H1 (cell line): ENCODE measurements at regions not wholly inside any gene's neighbourhood (a gene's known extent, or its start where the extent isn't known, plus 50 kb on each side); places are given as distances from the start of the nearest gene placed in this dataset.

Experiments
- CTCF ChIA-PET: fragments of 300-600 bp; sonication (Branson Sonifier 250); formaldehyde crosslinking; loops from one replicate; lab custom pipeline; 2021; ENCODE audit not compliant: partially characterized antibody; lab: Charles Lee
- POLR2A ChIA-PET: fragments of 300-600 bp; sonication (Branson Sonifier 250); formaldehyde crosslinking; loops from one replicate; lab custom pipeline; 2021; ENCODE audit warnings: inconsistent platforms; ENCODE audit not compliant: partially characterized antibody; lab: Charles Lee
- DNase-seq, 2 experiments: peaks; one replicate each; pipeline versions ENCODE4 v3.0.0 to v3.0.0-alpha.2; 2010 to 2022; ENCODE audit warnings: low spot score in 2 of 2, low read depth in 1 of 2, mixed read lengths in 1 of 2
- FAIRE-seq: peaks from 2 replicates; lab custom pipeline; 2011; peaks lifted over from hg19 to GRCh38; lab: Jason Lieb, UNC
- H2AFZ ChIP-seq: 2 replicates; pipeline ENCODE4 v1.8.1; 2012; ENCODE audit warnings: low read length, inconsistent platforms
- H2AK5ac ChIP-seq: 2 replicates; pipeline ENCODE4 v1.6.1; 2013; ENCODE audit warnings: low read depth, low read length
- H2BK120ac ChIP-seq: replicated peaks from 2 replicates; pipeline ENCODE3; 2013; ENCODE audit warnings: low read depth, low read length, inconsistent platforms
- H2BK12ac ChIP-seq: 2 replicates; pipeline ENCODE4 v1.6.1; 2013; ENCODE audit warnings: low read depth, low read length
- H2BK15ac ChIP-seq: 2 replicates; pipeline ENCODE4 v1.6.1; 2013; ENCODE audit warnings: low read length
- H2BK20ac ChIP-seq: 2 replicates; pipeline ENCODE4 v1.6.1; 2013; ENCODE audit warnings: low read length
- H2BK5ac ChIP-seq: 2 replicates; pipeline ENCODE4 v1.6.1; 2013; ENCODE audit warnings: low read depth, low read length
- H3K14ac ChIP-seq: 2 replicates; pipeline ENCODE4 v1.6.1; 2013; ENCODE audit warnings: inconsistent platforms; ENCODE audit not compliant: insufficient read length
- H3K18ac ChIP-seq: 2 replicates; pipeline ENCODE4 v1.6.1; 2013; ENCODE audit warnings: low read length; ENCODE audit errors: extremely low read depth
- H3K23ac ChIP-seq: 2 replicates; pipeline ENCODE4 v1.6.1; 2013; ENCODE audit warnings: inconsistent platforms; ENCODE audit not compliant: insufficient read length
- H3K23me2 ChIP-seq: 2 replicates; pipeline ENCODE4 v1.6.1; 2013; ENCODE audit warnings: low read depth, low read length
- H3K27ac ChIP-seq: 2 replicates; pipeline ENCODE4 v1.6.1; 2011; ENCODE audit warnings: low read depth, low read length, inconsistent platforms
- H3K27me3 ChIP-seq, 4 experiments: replicated peaks in 1 of 4; 1 replicate in 1 of 4; 2 replicates in 3 of 4; pipeline versions ENCODE4 v1.6.1 to v1.8.1; 2011 to 2013; ENCODE audit warnings: low read length in 3 of 4, mild to moderate bottlenecking in 3 of 4, inconsistent platforms in 2 of 4, mixed read lengths in 2 of 4, moderate library complexity in 1 of 4; ENCODE audit not compliant: control insufficient read depth in 3 of 4, insufficient read depth in 3 of 4; ENCODE audit errors: extremely low read depth in 1 of 4
- H3K36me3 ChIP-seq, 4 experiments: 2 replicates each; pipeline versions ENCODE4 v1.6.1 to v1.8.1; 2011 to 2013; ENCODE audit warnings: mild to moderate bottlenecking in 4 of 4, low read length in 3 of 4, moderate library complexity in 2 of 4, control low read depth in 1 of 4, inconsistent platforms in 1 of 4; ENCODE audit not compliant: insufficient read depth in 4 of 4, control insufficient read depth in 2 of 4
- H3K4ac ChIP-seq: replicated peaks from 2 replicates; pipeline ENCODE3; 2013; ENCODE audit warnings: low read length, low read depth, mixed read lengths, inconsistent platforms; ENCODE audit not compliant: insufficient read length
- H3K4me1 ChIP-seq, 4 experiments: replicated peaks in 1 of 4; 1 replicate in 1 of 4; 2 replicates in 3 of 4; pipeline versions ENCODE4 v1.6.1 to v1.8.1; 2011 to 2013; ENCODE audit warnings: low read length in 3 of 4, inconsistent platforms in 2 of 4, mixed read lengths in 1 of 4; ENCODE audit not compliant: insufficient read depth in 4 of 4, control insufficient read depth in 3 of 4
- H3K4me2 ChIP-seq, 2 experiments: 2 replicates each; pipeline versions ENCODE4 v1.6.1 to v1.8.1; 2011 to 2013; ENCODE audit warnings: low read depth in 2 of 2, low read length in 2 of 2, control low read depth in 1 of 2, inconsistent platforms in 1 of 2, mild to moderate bottlenecking in 1 of 2; ENCODE audit not compliant: insufficient read depth in 1 of 2
- H3K4me3 ChIP-seq, 4 experiments: fragments of 200-600, 300-600 bp in 1 of 4; sonication (generic), shearing (Covaris generic), sonication (Bioruptor Twin) in 1 of 4; 2 replicates each; pipeline versions ENCODE4 v1.5.1 to v1.8.1; 2011 to 2016; ENCODE audit warnings: low read length in 4 of 4, low read depth in 3 of 4, control low read depth in 2 of 4, inconsistent platforms in 2 of 4, mild to moderate bottlenecking in 2 of 4, mixed read lengths in 1 of 4, moderate library complexity in 1 of 4; ENCODE audit not compliant: insufficient read depth in 2 of 4; ENCODE audit errors: extremely low read depth in 1 of 4
- H3K56ac ChIP-seq: replicated peaks from 2 replicates; pipeline ENCODE3; 2013; ENCODE audit warnings: low read depth, mild to moderate bottlenecking, mixed read lengths, low read length, inconsistent platforms; ENCODE audit not compliant: insufficient read length
- H3K79me1 ChIP-seq: 2 replicates; pipeline ENCODE4 v1.6.1; 2013; ENCODE audit warnings: low read depth, low read length, control low read depth
- H3K79me2 ChIP-seq, 2 experiments: 2 replicates each; pipeline versions ENCODE4 v1.6.1 to v1.8.1; 2012 to 2013; ENCODE audit warnings: low read length in 2 of 2, mild to moderate bottlenecking in 2 of 2, inconsistent platforms in 1 of 2; ENCODE audit not compliant: insufficient read depth in 2 of 2, control insufficient read depth in 1 of 2
- H3K9ac ChIP-seq, 4 experiments: replicated peaks in 1 of 4; 1 replicate in 1 of 4; 2 replicates in 3 of 4; pipeline versions ENCODE4 v1.6.1 to v1.8.1; 2011 to 2013; ENCODE audit warnings: low read depth in 3 of 4, low read length in 3 of 4, control low read depth in 2 of 4, mild to moderate bottlenecking in 2 of 4, moderate library complexity in 2 of 4, inconsistent platforms in 1 of 4; ENCODE audit errors: extremely low read depth in 1 of 4
- H3K9me3 ChIP-seq, 2 experiments: 2 replicates each; pipeline versions ENCODE4 v1.6.1 to v1.8.1; 2012 to 2013; ENCODE audit warnings: mild to moderate bottlenecking in 2 of 2, moderate library complexity in 2 of 2, control low read depth in 1 of 2, inconsistent platforms in 1 of 2, low read depth in 1 of 2, low read length in 1 of 2, mixed read lengths in 1 of 2; ENCODE audit not compliant: insufficient read depth in 2 of 2
- H4K20me1 ChIP-seq, 2 experiments: replicated peaks in 1 of 2; 2 replicates each; pipeline versions ENCODE3 to v1.8.1; 2011 to 2013; ENCODE audit warnings: inconsistent platforms in 2 of 2, low read length in 2 of 2, mild to moderate bottlenecking in 1 of 2; ENCODE audit not compliant: insufficient read depth in 2 of 2, control insufficient read depth in 1 of 2
- H4K5ac ChIP-seq: 2 replicates; pipeline ENCODE4 v1.6.1; 2013; ENCODE audit warnings: low read length, low read depth, mixed read lengths, inconsistent platforms; ENCODE audit not compliant: insufficient read length
- H4K8ac ChIP-seq: 2 replicates; pipeline ENCODE4 v1.8.0; 2013; ENCODE audit warnings: mild to moderate bottlenecking, moderate library complexity, low read length, inconsistent platforms; ENCODE audit not compliant: insufficient read depth; ENCODE audit errors: extremely low read depth
- H4K91ac ChIP-seq: replicated peaks from 2 replicates; pipeline ENCODE3; 2013; ENCODE audit warnings: low read length, mixed read lengths, inconsistent platforms; ENCODE audit not compliant: insufficient read length
- BACH1 ChIP-seq: IDR thresholded peaks from 2 replicates; pipeline ENCODE4 v1.6.1; 2012; ENCODE audit warnings: low read length, improper control_type of control experiment
- BRCA1 ChIP-seq: IDR thresholded peaks from 2 replicates; pipeline ENCODE4 v1.6.1; 2012; ENCODE audit warnings: low read depth, low read length, improper control_type of control experiment
- CBX5 ChIP-seq: fragments of 300-800, 300-1000 bp; sonication (generic); IDR thresholded peaks from 2 replicates; pipeline ENCODE4 v1.7.1; 2016; ENCODE audit warnings: antibody characterized with exemption, low read length, low read depth
- EZH2 ChIP-seq: fragments of 200-600 bp; sonication (generic); IDR thresholded peaks from 2 replicates; pipeline ENCODE4 v1.7.1; 2012; ENCODE audit warnings: low read depth, mild to moderate bottlenecking, moderate library complexity, low read length, inconsistent platforms; ENCODE audit not compliant: severe bottlenecking
- RBBP5 ChIP-seq: IDR thresholded peaks from 2 replicates; pipeline ENCODE4 v1.7.1; 2012; ENCODE audit warnings: low read depth, mild to moderate bottlenecking, inconsistent platforms, low read length, moderate library complexity, borderline replicate concordance
- RXRA ChIP-seq: IDR thresholded peaks from 2 replicates; pipeline ENCODE4 v1.6.1; 2011; ENCODE audit warnings: low read depth, mild to moderate bottlenecking, low read length, moderate library complexity; ENCODE audit not compliant: insufficient read depth
- SAP30 ChIP-seq: fragments of 300-600 bp; sonication (generic); IDR thresholded peaks from 2 replicates; pipeline ENCODE4 v1.7.1; 2012; ENCODE audit warnings: low read length, moderate library complexity, mild to moderate bottlenecking, inconsistent platforms; ENCODE audit not compliant: insufficient read depth, insufficient replicate concordance
- SP1 ChIP-seq: IDR thresholded peaks from 2 replicates; pipeline ENCODE4 v1.6.1; 2011; ENCODE audit warnings: low read depth, low read length
- SP2 ChIP-seq: IDR thresholded peaks from 2 replicates; pipeline ENCODE4 v1.6.1; 2012; ENCODE audit warnings: mild to moderate bottlenecking, low read length, inconsistent platforms
- TAF7 ChIP-seq: optimal IDR thresholded peaks from 2 replicates; pipeline ENCODE3; 2011; ENCODE audit warnings: low read depth, mild to moderate bottlenecking, inconsistent platforms, low read length, moderate library complexity, borderline replicate concordance
- TCF12 ChIP-seq: IDR thresholded peaks from 2 replicates; pipeline ENCODE4 v1.6.1; 2011; ENCODE audit warnings: low read depth, mild to moderate bottlenecking, low read length
- YY1 ChIP-seq: IDR thresholded peaks from 2 replicates; pipeline ENCODE4 v1.6.1; 2011; ENCODE audit warnings: low read depth, mild to moderate bottlenecking, low read length
- WGBS, 2 experiments: shearing (Covaris generic) in 1 of 2; methylation state at CpG; one replicate each; pipeline versions ENCODE4 v1.1.6 to v1.1.7; 2013 to 2015; ENCODE audit warnings: low lambda C conversion rate in 2 of 2, mixed read lengths in 2 of 2, inconsistent platforms in 1 of 2, low coverage in 1 of 2, missing lambda C conversion rate in 1 of 2; ENCODE audit not compliant: insufficient replicate concordance in 2 of 2, insufficient coverage in 1 of 2, insufficient read length in 1 of 2; ENCODE audit errors: extremely low coverage in 1 of 2, missing lambda C conversion rate in 1 of 2; 5-methylcytosine and 5-hydroxymethylcytosine counted together

DNA sequence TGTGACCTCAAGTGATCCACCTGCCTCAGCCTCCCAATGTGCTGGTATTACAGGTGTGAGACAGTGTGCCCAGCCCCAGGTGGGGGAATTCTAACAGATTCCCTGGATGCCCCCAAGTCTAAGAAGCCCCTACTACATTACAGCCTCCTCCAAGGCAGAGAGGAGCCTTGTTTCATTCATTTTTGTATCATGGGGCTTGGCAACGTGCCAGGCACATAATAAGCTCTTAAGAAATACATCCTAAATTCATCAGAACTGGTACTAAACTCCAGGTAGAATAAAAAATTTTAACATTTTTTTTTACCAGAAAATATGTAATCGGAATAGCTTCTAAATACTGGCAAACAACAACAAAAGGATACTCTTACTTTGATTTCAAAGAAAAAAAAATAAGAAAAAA lies 127.1 kb downstream of the CHIC2 start:
- Histone ChIP-seq H3K56ac (no peak overlapping the region), H2BK20ac (no peak overlapping the region), H2AK5ac (no peak overlapping the region), H3K79me2 (no peaks in the 10 kb centered on the region), H3K23ac (no peak overlapping the region), H3K4me2 (no peak overlapping the region), H2BK120ac (no peak overlapping the region), H3K4me1 (no peaks in the 10 kb centered on the region), H3K79me1 (no peaks in the 10 kb centered on the region), H3K14ac (no peak overlapping the region), H3K9ac (no peak overlapping the region), H4K8ac (no peak overlapping the region), H3K18ac (no peak overlapping the region), H2BK12ac (no peak overlapping the region), H2BK5ac (no peak overlapping the region), H3K36me3 (no peaks in the 10 kb centered on the region), H3K4me3 (no peak overlapping the region), H3K27ac (no peak overlapping the region), H2BK15ac (no peak overlapping the region), H4K5ac (no peak overlapping the region), H3K4ac (no peak overlapping the region), H2AFZ (no peak overlapping the region), H4K20me1 (no peaks in the 10 kb centered on the region), H4K91ac (no peak overlapping the region), H3K23me2 (no peaks in the 10 kb centered on the region), H3K27me3 (no peaks in the 10 kb centered on the region), H3K9me3 (no peaks in the 10 kb centered on the region)
- CTCF ChIA-PET = no interaction called here
- DNase-seq (no peak), FAIRE-seq (no peak)
- TF ChIP-seq SP2 (no peak), YY1 (no peak), RXRA (no peak), BACH1 (no peak), BRCA1 (no peak), RBBP5 (no peak), SP1 (no peak), CBX5 (no peak), SAP30 (no peak), TCF12 (no peak), EZH2 (no peak), TAF7 (no peak)
- POLR2A ChIA-PET = no interaction called here
- WGBS, 2 experiments = 81% methylated on average over 2 of the region's 2 CpGs; no CpG with 5 or more reads in 1 of the 2 experiments
